ENCODE measurements at regions not wholly inside any gene's neighbourhood (a gene's known extent, or its start where the extent isn't known, plus 50 kb on each side); places are given as distances from the start of the nearest gene placed in this dataset.

- no peak overlapping the region for H3K4me3 ChIP-seq
- H3K4me2 ChIP-seq: peak overlapping the region; percentile 66
These were observed 479.5 kb upstream of the TNC start for GRCh38 chr9:115597330-115597895.

GRCh38 chr9:115598751-115599150 is 480.8 kb upstream of the TNC start:
- H3K27ac ChIP-seq: no peak overlapping the region
- H3K4me3 ChIP-seq: no peak overlapping the region
- no peaks in the 10 kb centered on the region for H3K36me3 ChIP-seq (replicated peaks; ENCODE audit: insufficient read depth, low read depth)
- no peak overlapping the region for H2AFZ ChIP-seq
- no peaks in the 10 kb centered on the region for H3K27me3 ChIP-seq
- no peaks in the 10 kb centered on the region for H3K9me2 ChIP-seq (replicated peaks; ENCODE audit: insufficient read depth)
- peaks cover 19% of the 10 kb centered on the region for H3K4me1 ChIP-seq (ENCODE audit: insufficient read depth)
- no peaks in the 10 kb centered on the region for H3K9me3 ChIP-seq (ENCODE audit: low read depth)
- no peaks in the 10 kb centered on the region for H3K79me2 ChIP-seq
- no peaks in the 10 kb centered on the region for H4K20me1 ChIP-seq (ENCODE audit: insufficient read depth, poor library complexity, severe bottlenecking)
- no peak for TF ChIP-seq EZH2 (IDR thresholded peaks at IDR 0.05; ENCODE audit: borderline replicate concordance)
- TF ChIP-seq, protein P1, sequence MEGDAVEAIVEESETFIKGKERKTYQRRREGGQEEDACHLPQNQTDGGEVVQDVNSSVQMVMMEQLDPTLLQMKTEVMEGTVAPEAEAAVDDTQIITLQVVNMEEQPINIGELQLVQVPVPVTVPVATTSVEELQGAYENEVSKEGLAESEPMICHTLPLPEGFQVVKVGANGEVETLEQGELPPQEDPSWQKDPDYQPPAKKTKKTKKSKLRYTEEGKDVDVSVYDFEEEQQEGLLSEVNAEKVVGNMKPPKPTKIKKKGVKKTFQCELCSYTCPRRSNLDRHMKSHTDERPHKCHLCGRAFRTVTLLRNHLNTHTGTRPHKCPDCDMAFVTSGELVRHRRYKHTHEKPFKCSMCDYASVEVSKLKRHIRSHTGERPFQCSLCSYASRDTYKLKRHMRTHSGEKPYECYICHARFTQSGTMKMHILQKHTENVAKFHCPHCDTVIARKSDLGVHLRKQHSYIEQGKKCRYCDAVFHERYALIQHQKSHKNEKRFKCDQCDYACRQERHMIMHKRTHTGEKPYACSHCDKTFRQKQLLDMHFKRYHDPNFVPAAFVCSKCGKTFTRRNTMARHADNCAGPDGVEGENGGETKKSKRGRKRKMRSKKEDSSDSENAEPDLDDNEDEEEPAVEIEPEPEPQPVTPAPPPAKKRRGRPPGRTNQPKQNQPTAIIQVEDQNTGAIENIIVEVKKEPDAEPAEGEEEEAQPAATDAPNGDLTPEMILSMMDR (IDR thresholded peaks at IDR 0.05; ENCODE audit: poor library complexity): no peak
- no peak for TF ChIP-seq EZH2phosphoT487 (IDR thresholded peaks at IDR 0.05; ENCODE audit: low read depth, severe bottlenecking, unreplicated experiment)
- no peak overlapping the region for H3K4me2 ChIP-seq
- DNase-seq (ENCODE audit: low spot score): no peak

More at GRCh38 chr9:115597330-115597895, 479.5 kb upstream of the TNC start:
- TF ChIP-seq EZH2phosphoT487 (IDR thresholded peaks at IDR 0.05; ENCODE audit: low read depth, severe bottlenecking, unreplicated experiment) (no peak), EZH2 (IDR thresholded peaks at IDR 0.05; ENCODE audit: borderline replicate concordance) (no peak)
- TF ChIP-seq, protein P1 (IDR thresholded peaks at IDR 0.05; ENCODE audit: poor library complexity): no peak
- Histone ChIP-seq H4K20me1 (ENCODE audit: insufficient read depth, poor library complexity, severe bottlenecking) (no peaks in the 10 kb centered on the region), H3K9me3 (ENCODE audit: low read depth) (no peaks in the 10 kb centered on the region), H3K4me1 (ENCODE audit: insufficient read depth) (peaks cover 20% of the 10 kb centered on the region), H3K9me2 (replicated peaks; ENCODE audit: insufficient read depth) (no peaks in the 10 kb centered on the region), H2AFZ (no peak overlapping the region), H3K36me3 (replicated peaks; ENCODE audit: insufficient read depth, low read depth) (no peaks in the 10 kb centered on the region), H3K79me2 (no peaks in the 10 kb centered on the region), H3K27ac (peak overlapping the region; percentile 79), H3K27me3 (no peaks in the 10 kb centered on the region)
- WGBS (ENCODE audit: low lambda C conversion rate, missing lambda C conversion rate): 63% methylated on average over 3 of the region's 3 CpGs
- no peak for DNase-seq (ENCODE audit: low spot score)

GRCh38 chr9:115599898-115600297 is 481.9 kb upstream of the TNC start:
- no peaks in the 10 kb centered on the region for H3K36me3 ChIP-seq (replicated peaks; ENCODE audit: insufficient read depth, low read depth)
- 52% methylated on average over 1 of the region's 1 CpG for WGBS (ENCODE audit: low lambda C conversion rate, missing lambda C conversion rate)
- no peak overlapping the region for H2AFZ ChIP-seq
- DNase-seq (ENCODE audit: low spot score): no peak
- H3K79me2 ChIP-seq: no peaks in the 10 kb centered on the region
- H3K4me3 ChIP-seq: no peak overlapping the region
- no peaks in the 10 kb centered on the region for H3K27me3 ChIP-seq
- no peaks in the 10 kb centered on the region for H4K20me1 ChIP-seq (ENCODE audit: insufficient read depth, poor library complexity, severe bottlenecking)
- H3K4me1 ChIP-seq (ENCODE audit: insufficient read depth): peaks cover 12% of the 10 kb centered on the region
- H3K9me2 ChIP-seq (replicated peaks; ENCODE audit: insufficient read depth): no peaks in the 10 kb centered on the region
- TF ChIP-seq, protein P1 (IDR thresholded peaks at IDR 0.05; ENCODE audit: poor library complexity): no peak
- TF ChIP-seq EZH2 (IDR thresholded peaks at IDR 0.05; ENCODE audit: borderline replicate concordance) (no peak), EZH2phosphoT487 (IDR thresholded peaks at IDR 0.05; ENCODE audit: low read depth, severe bottlenecking, unreplicated experiment) (no peak)
- H3K9me3 ChIP-seq (ENCODE audit: low read depth): no peaks in the 10 kb centered on the region
- no peak overlapping the region for H3K27ac ChIP-seq
- no peak overlapping the region for H3K4me2 ChIP-seq

DNA sequence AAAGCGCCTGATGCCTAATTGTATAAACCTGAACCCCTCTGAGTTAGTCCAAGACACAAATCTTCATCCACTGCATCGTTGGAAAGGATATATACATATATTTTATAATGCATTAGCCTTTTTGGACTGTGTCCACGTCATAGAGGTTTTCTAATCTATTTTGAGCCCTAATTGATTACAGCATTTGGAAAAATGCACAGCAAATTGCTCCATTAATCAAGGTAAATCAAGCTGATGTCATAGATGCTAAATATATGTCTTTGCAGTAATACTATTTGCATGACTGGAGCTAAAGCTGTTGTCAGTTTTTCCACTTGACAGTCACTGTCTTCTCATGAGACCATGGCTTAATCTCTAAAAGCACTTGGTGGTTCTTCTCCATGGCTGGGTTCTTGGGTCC is 483.5 kb upstream of the TNC start:
- Histone ChIP-seq H3K4me1 (ENCODE audit: insufficient read depth) (peaks cover 7% of the 10 kb centered on the region), H3K9me3 (ENCODE audit: low read depth) (no peaks in the 10 kb centered on the region), H2AFZ (no peak overlapping the region), H4K20me1 (ENCODE audit: insufficient read depth, poor library complexity, severe bottlenecking) (no peaks in the 10 kb centered on the region), H3K27ac (no peak overlapping the region), H3K4me3 (no peak overlapping the region), H3K79me2 (no peaks in the 10 kb centered on the region), H3K27me3 (no peaks in the 10 kb centered on the region), H3K9me2 (replicated peaks; ENCODE audit: insufficient read depth) (no peaks in the 10 kb centered on the region), H3K36me3 (replicated peaks; ENCODE audit: insufficient read depth, low read depth) (no peaks in the 10 kb centered on the region), H3K4me2 (no peak overlapping the region)
- TF ChIP-seq, protein P1 (IDR thresholded peaks at IDR 0.05; ENCODE audit: poor library complexity): no peak
- no peak for TF ChIP-seq EZH2 (IDR thresholded peaks at IDR 0.05; ENCODE audit: borderline replicate concordance)
- TF ChIP-seq EZH2phosphoT487 (IDR thresholded peaks at IDR 0.05; ENCODE audit: low read depth, severe bottlenecking, unreplicated experiment): no peak
- 87% methylated on average over 3 of the region's 3 CpGs for WGBS (ENCODE audit: low lambda C conversion rate, missing lambda C conversion rate)
- DNase-seq (ENCODE audit: low spot score): no peak
